ENCODE measurements at regions not wholly inside any gene's neighbourhood (a gene's known extent, or its start where the extent isn't known, plus 50 kb on each side); places are given as distances from the start of the nearest gene placed in this dataset.
"Not testable (repeated sequence)": the region's sequence is repeated elsewhere in the genome, so short reads cannot be mapped to it uniquely, and the experiment has no call there.

- DNase-seq (ENCODE audit: low spot score): no peak
These were observed 118.7 kb upstream of the SLCO6A1 start for GRCh38 chr5:102617191-102618187.

- DNase-seq (ENCODE audit: low spot score): no peak
These were observed 123.5 kb upstream of the SLCO6A1 start for GRCh38 chr5:102622262-102622661.

DNA sequence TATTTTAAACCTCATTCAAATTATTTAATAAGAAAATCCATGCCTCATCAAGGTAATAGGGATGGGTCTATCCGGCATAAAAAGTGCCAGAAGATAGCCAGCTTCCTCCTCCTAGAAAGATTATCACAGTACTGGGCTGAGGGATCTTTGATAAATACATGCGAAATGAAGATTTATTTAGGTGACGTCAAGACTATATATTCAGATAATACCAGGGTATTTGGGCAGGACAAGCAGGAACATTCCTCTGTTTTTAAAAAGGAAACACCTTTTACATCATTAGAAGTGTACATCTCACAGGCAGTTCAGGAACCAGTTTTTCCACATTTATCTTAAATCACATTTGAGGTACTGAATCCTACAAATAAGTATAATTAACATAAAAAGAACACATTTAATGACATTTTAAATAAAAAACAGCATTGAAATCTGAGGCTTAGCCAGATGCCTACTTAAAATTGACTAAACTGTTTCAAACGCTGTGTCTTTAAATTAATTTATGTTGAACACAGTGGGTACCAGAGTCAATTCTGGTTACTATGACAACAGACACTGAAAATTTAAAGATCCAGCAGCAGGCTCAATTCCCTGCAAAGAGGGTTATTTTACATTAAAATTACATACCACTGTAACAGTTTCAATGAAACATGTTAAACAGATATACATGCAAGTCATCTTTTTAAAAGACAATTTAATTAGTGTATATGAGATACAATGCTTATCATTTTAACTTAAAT is 124.7 kb upstream of the SLCO6A1 start:
- DNase-seq (ENCODE audit: low spot score): no peak

- DNase-seq (ENCODE audit: low spot score): no peak
These were observed 125.6 kb upstream of the SLCO6A1 start for GRCh38 chr5:102624405-102624804.

- DNase-seq (ENCODE audit: low spot score): no peak
These were observed 126.7 kb upstream of the SLCO6A1 start for GRCh38 chr5:102625468-102625867.

DNA sequence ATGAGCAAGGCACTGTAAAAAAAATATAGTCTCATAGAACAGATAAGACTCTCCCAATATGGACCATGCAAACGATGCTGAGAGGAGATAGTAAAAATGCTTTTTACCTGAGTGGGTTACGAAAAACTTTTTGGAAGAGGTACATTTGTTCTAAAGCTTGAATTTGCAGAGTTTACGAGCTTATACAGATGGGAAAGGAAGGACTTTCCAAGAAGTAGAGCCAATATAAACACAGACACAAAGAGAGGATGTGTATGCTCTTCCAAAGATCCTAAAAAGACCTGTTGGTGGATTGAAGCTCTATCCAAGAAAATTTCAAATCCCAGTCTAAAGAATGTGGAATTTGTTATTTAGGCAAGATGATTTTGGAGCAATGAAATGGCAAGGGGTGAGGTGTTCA is 127.1 kb upstream of the SLCO6A1 start:
- no peak for DNase-seq (ENCODE audit: low spot score)

DNA sequence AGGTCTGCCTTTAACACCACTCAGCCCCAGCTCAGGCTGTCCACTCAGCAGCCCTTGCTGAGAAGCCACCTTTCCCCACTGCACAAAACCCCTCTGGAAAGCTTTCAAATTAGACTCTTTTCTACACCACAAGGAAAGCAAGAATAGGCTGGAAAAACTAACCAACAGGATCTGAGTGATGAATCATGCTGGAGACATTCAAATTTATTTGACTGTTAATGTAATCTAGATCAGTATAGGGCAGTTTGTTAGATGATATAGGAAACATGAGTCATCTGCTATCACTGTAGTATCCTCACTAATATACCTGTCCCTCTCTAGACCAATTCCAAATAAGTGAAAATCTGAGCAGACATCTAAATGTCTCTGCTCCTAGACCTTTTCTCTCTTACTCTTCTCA is 127.8 kb upstream of the PAM start:
- DNase-seq (ENCODE audit: low spot score): no peak

- no peak for DNase-seq (ENCODE audit: low spot score)
These were observed 126.5 kb upstream of the PAM start for GRCh38 chr5:102628441-102629175.

- no peak for DNase-seq (ENCODE audit: low spot score)
These were observed 125.1 kb upstream of the PAM start for GRCh38 chr5:102629827-102630605.

DNA sequence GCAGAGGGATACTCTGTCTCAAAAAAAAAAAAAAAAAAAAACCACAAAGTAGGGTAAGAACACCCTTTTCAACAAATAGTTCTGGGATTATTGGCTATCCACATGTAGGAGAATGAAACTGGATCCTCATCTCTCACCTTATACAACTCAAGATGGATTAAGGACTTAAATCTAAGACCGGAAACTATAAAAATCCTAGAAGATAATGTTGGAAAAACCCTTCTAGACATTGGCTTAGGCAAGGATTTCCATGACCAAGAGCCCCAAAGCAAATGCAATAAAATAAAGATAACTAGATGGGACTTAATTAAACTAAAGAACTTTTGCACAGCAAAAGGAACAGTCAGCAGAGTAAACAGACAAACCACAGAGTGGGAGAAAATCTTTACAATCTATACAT is 119.7 kb upstream of the PAM start:
- not testable (repeated sequence) for DNase-seq (ENCODE audit: low spot score)

DNA sequence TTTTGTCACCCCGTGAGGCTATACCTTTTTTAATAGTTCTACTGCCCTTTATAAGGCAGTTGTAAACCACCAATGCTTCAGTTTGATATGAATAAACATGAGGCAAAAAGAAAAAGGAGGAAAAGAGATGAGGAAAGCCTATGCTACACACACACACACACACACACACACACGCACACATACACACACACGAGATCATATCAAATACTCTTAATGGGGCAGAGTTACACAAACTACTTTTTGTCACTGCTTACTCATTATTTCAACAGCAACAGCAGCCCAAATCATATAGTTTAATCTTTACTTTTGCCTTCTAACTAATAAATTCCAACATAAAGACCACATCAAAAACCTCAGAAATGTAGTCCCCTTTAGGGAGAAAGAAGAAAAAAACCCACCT is 116.8 kb upstream of the PAM start:
- peak; percentile 40 for DNase-seq (ENCODE audit: low spot score)

- DNase-seq (ENCODE audit: low spot score): peak; percentile 34
These were observed 116.0 kb upstream of the PAM start for GRCh38 chr5:102638912-102639652.

DNA sequence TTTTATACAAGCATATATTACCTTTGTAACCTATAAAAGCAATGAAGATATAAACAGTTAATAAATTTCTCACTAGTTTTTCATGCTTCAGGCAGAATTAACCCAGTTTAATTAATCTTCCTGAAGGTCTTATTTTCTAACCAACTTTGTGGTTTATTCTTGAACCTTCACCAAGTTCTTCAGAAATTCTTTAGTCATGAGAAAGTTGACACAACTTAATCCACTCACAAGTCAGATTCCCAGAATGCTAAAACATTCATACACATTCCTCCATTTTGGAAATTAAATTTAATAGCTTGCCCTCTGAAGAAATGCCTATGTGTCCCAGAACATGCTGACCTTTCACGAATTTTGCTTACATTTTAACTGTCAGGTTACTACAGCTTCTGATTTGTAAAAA is 105.4 kb upstream of the PAM start:
- DNase-seq (ENCODE audit: low spot score): no peak

GRCh38 chr5:102651466-102651865 is 103.6 kb upstream of the PAM start:
- DNase-seq (ENCODE audit: low spot score): no peak

DNA sequence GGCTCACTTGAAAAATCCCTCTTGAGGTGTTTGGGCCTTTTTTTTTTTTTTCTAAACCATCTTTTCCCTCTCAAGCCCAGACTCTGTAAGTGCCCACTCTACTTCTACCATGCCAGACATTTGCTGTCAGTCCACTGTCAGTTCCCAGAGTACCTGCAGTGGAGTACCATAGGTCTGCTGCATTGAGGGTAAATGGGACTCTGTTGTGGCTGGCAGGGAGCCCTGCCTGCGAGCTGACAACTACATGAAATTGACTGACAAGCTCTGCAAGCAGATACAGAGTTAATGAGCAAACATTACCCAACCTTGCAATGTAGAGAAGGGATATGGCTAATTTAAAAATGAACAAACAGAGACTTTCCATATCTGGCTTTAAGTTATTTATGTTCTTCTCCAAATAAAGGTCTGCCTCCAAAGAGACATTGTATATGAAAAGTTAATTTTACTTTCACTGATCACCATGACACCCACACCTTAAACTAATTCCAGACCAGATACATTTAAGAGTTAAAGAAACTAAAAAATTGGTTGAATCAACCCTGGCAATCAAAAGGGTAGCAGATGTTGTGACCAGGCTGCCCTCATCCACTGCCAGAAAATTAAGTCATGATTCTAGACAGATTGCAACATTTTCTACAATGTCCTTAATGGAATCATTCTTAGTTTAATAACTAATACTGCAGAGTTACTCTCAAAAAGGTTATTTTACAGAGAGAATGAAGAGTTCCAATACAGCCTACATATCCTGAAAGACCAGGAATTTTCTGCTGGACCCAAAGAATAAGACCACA is 100.4 kb upstream of the PAM start:
- DNase-seq (ENCODE audit: low spot score): no peak

DNA sequence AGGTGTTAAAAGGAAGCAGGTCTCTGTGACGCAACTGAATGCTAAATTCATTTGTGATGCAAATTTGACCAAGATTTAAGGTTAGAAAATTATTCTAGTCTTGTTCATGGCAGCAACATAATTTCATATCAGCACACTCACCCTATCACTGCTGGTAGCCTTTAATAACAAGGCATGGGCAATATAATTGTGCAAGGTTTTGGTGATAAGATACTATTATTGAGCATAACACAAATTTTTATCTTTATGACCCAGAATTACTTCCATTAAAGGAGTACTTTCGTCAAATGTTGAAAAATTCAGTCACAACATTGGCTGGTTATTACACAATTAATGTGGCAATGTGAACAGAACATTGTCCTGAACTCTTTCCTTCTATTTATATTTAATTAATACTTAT is 96.0 kb upstream of the PAM start:
- DNase-seq (ENCODE audit: low spot score): no peak

GRCh38 chr5:102660111-102660510 is 95.0 kb upstream of the PAM start:
- DNase-seq (ENCODE audit: low spot score): no peak

DNA sequence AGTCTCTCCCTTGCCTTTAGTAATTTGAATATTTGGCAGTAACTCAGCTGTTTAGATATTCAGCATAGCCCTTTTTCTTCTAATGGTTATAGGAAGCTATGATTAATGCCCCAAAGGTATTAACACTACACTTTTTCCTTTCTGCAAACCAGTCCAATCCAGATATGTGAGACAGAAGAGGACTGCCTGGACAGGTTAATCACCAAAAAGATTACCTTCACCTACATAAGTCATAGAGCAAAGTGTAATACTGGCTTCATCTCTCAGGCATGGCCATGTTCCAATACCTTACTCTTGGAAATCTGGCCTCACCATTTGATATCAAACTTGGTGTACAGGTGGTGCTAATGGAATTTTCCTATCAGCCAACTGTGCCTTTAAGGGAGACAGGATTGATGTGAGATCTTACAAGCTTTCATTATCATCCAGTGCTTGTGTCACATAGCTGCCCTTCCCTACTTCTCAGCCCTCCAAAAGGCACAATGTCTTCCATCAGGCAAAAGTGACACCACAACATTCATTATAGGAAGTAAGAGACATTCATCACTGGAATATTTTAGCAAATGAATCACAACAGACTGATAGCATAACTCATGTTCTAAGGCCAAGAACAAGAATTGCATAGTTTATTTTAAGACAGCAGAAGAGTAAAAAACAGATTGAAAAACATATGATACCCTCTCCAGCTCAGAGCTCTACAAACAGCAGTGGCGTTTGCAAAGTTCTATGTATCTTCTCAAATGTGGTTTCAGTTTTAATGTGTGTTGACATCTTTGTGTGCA is 91.2 kb upstream of the PAM start:
- no peak for DNase-seq (ENCODE audit: low spot score)

Measured in H4 (cell line).